Skeletal muscle satellite cell (primary cell): ENCODE measurements at regions not wholly inside any gene's neighbourhood (a gene's known extent, or its start where the extent isn't known, plus 50 kb on each side); places are given as distances from the start of the nearest gene placed in this dataset.

Experiments used
- H3K27me3 ChIP-seq: 2 replicates; pipeline ENCODE4 v1.7.0; 2013; ENCODE audit warnings: low read length; ENCODE audit not compliant: control insufficient read depth, insufficient read depth
- H3K36me3 ChIP-seq: 2 replicates; pipeline ENCODE4 v1.7.0; 2013; ENCODE audit warnings: mild to moderate bottlenecking, control low read depth, low read length; ENCODE audit not compliant: insufficient read depth
- H3K4me1 ChIP-seq: 2 replicates; pipeline ENCODE4 v1.7.0; 2013; ENCODE audit warnings: low read length; ENCODE audit not compliant: control insufficient read depth, insufficient read depth
- H3K4me2 ChIP-seq: 2 replicates; pipeline ENCODE4 v1.7.0; 2013; ENCODE audit warnings: mild to moderate bottlenecking, low read length
- H3K4me3 ChIP-seq: 2 replicates; pipeline ENCODE4 v1.7.0; 2013; ENCODE audit warnings: low read length
- H3K9ac ChIP-seq: 2 replicates; pipeline ENCODE4 v1.7.0; 2013; ENCODE audit warnings: mild to moderate bottlenecking, low read depth, low read length, moderate library complexity
- H3K9me3 ChIP-seq: replicated peaks from 2 replicates; pipeline ENCODE4 v1.7.0; 2013; ENCODE audit warnings: mild to moderate bottlenecking, control low read depth, low read length

DNA sequence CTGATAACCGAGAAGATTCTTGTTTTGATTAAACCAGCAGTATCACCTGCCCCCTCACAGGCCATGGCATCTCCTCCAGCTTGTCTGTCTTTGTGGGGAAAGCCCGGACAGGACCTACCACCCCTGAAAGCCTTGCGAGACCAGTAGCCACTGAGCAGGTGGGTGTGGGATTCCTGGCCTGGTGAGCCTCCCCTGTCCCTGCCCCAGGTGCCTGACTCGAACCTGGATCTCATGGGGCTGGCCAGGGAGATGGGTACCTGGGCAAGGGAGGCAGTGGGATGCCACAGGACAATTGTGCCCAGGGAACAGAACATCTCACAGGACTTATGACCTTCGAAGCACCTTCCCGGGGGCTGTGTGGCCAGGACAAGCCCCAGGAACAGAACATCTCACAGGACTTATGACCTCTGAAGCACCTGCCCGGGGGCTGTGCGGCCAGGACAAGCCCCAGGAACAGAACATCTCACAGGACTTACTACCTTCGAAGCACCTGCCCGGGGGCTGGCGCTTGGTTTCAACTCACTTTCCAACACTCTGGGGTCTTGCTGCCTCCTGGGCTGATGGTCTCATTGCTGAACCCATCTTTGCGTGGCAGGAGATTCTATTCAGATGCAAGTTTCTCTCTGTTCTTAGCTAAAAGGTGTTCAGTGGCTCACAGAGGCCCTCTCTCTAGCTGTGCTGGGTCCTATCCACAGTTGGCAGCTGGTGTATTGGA lies 854.5 kb downstream of the BRD1 start:
- Histone ChIP-seq H3K4me3 (no peak overlapping the region), H3K4me1 (no peaks in the 10 kb centered on the region), H3K27me3 (no peaks in the 10 kb centered on the region), H3K36me3 (no peaks in the 10 kb centered on the region), H3K4me2 (no peak overlapping the region), H3K9ac (no peak overlapping the region), H3K9me3 (peaks cover 26% of the 10 kb centered on the region)

GRCh38 chr22:48968201-48968959 lies 859.3 kb downstream of the BRD1 start:
- H3K27me3 ChIP-seq: no peaks in the 10 kb centered on the region
- no peak overlapping the region for H3K9ac ChIP-seq
- no peaks in the 10 kb centered on the region for H3K36me3 ChIP-seq
- peaks cover 6% of the 10 kb centered on the region for H3K9me3 ChIP-seq
- no peak overlapping the region for H3K4me3 ChIP-seq
- H3K4me1 ChIP-seq: no peaks in the 10 kb centered on the region
- H3K4me2 ChIP-seq: no peak overlapping the region

DNA sequence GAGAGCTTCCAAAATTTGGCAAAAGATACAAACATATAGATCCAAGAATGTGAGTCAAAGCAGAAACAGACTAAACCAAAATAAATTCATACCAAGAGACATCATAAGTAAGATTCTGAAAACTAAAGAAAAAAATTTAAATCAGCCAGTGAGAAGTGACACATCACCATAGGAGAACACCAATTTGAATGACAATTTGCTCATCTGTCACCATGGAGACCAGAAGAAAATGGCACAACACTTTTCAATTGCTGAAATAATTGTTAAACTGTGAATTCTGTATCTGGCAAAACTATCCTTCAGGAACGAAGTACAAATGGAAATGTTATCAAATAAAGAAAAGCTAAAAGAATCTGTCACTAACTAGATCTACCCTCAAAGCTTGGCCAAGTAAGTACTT lies 864.3 kb downstream of the BRD1 start:
- Histone ChIP-seq H3K4me1 (no peaks in the 10 kb centered on the region), H3K36me3 (no peaks in the 10 kb centered on the region), H3K4me2 (no peak overlapping the region), H3K4me3 (no peak overlapping the region), H3K27me3 (no peaks in the 10 kb centered on the region), H3K9me3 (peaks cover 11% of the 10 kb centered on the region), H3K9ac (no peak overlapping the region)

- H3K4me1 ChIP-seq: no peaks in the 10 kb centered on the region
- H3K9me3 ChIP-seq: peaks cover 17% of the 10 kb centered on the region
- H3K9ac ChIP-seq: no peak overlapping the region
- no peak overlapping the region for H3K4me2 ChIP-seq
- H3K27me3 ChIP-seq: no peaks in the 10 kb centered on the region
- H3K4me3 ChIP-seq: no peak overlapping the region
- no peaks in the 10 kb centered on the region for H3K36me3 ChIP-seq
Observed at GRCh38 chr22:48961705-48962104, 866.0 kb downstream of the BRD1 start.

- Histone ChIP-seq H3K4me1 (no peaks in the 10 kb centered on the region), H3K4me3 (no peak overlapping the region), H3K27me3 (no peaks in the 10 kb centered on the region), H3K9ac (no peak overlapping the region), H3K9me3 (peaks cover 19% of the 10 kb centered on the region), H3K36me3 (no peaks in the 10 kb centered on the region), H3K4me2 (no peak overlapping the region)
Observed at GRCh38 chr22:48960980-48961660, 866.6 kb downstream of the BRD1 start.

GRCh38 chr22:48960576-48960975 lies 867.1 kb downstream of the BRD1 start:
- no peaks in the 10 kb centered on the region for H3K4me1 ChIP-seq
- no peaks in the 10 kb centered on the region for H3K27me3 ChIP-seq
- H3K9ac ChIP-seq: no peak overlapping the region
- no peak overlapping the region for H3K4me3 ChIP-seq
- H3K4me2 ChIP-seq: no peak overlapping the region
- H3K36me3 ChIP-seq: no peaks in the 10 kb centered on the region
- peaks cover 23% of the 10 kb centered on the region for H3K9me3 ChIP-seq

DNA sequence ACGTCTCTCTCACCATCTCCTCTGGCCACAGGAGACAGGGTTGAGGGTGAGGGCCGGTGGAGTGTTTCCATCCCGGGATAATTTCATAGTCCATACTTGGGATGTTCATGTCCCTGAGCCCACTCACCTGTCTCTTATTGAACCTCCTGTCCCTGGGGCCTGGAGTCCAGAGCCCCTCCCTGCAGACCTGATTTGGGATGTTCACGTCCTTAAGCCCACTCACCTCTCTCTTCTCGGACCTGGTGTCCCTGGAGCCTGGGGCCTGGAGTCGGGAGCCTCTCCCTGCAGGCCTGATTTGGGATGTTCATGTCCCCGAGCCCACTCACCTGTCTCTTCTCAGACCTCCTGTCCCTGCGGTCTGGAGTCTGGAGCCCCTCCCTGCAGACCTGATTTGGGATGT lies 868.2 kb downstream of the BRD1 start:
- no peaks in the 10 kb centered on the region for H3K36me3 ChIP-seq
- H3K4me1 ChIP-seq: no peaks in the 10 kb centered on the region
- H3K4me2 ChIP-seq: no peak overlapping the region

DNA sequence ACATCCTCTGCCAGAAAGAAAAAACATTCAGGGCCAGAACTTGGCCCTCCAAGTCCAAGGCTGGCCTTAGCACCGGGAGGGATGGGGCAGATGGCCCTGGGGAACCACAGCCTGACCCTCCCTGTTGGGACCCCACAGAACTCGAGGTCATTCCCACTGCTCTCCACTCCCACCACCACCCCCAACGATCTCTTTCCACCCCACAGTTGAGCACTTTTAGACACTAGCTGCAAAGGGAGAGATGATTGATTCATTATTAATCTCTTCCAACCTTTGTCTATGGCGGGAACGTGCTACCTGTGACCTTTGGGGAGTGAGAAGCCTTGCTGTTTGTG lies 869.7 kb downstream of the BRD1 start:
- Histone ChIP-seq H3K9ac (no peak overlapping the region), H3K4me1 (no peaks in the 10 kb centered on the region), H3K27me3 (no peaks in the 10 kb centered on the region), H3K4me2 (no peak overlapping the region), H3K36me3 (no peaks in the 10 kb centered on the region), H3K9me3 (peaks cover 29% of the 10 kb centered on the region), H3K4me3 (no peak overlapping the region)

More for the DNA sequence above, 868.2 kb downstream of the BRD1 start:
- no peaks in the 10 kb centered on the region for H3K27me3 ChIP-seq
- H3K9me3 ChIP-seq: peaks cover 23% of the 10 kb centered on the region
- no peak overlapping the region for H3K9ac ChIP-seq
- no peak overlapping the region for H3K4me3 ChIP-seq

- no peak overlapping the region for H3K9ac ChIP-seq
- no peaks in the 10 kb centered on the region for H3K4me1 ChIP-seq
- peaks cover 31% of the 10 kb centered on the region for H3K9me3 ChIP-seq
- H3K4me2 ChIP-seq: no peak overlapping the region
- no peaks in the 10 kb centered on the region for H3K36me3 ChIP-seq
- H3K4me3 ChIP-seq: no peak overlapping the region
- no peaks in the 10 kb centered on the region for H3K27me3 ChIP-seq
Observed at GRCh38 chr22:48957311-48957986, 870.2 kb downstream of the BRD1 start.

DNA sequence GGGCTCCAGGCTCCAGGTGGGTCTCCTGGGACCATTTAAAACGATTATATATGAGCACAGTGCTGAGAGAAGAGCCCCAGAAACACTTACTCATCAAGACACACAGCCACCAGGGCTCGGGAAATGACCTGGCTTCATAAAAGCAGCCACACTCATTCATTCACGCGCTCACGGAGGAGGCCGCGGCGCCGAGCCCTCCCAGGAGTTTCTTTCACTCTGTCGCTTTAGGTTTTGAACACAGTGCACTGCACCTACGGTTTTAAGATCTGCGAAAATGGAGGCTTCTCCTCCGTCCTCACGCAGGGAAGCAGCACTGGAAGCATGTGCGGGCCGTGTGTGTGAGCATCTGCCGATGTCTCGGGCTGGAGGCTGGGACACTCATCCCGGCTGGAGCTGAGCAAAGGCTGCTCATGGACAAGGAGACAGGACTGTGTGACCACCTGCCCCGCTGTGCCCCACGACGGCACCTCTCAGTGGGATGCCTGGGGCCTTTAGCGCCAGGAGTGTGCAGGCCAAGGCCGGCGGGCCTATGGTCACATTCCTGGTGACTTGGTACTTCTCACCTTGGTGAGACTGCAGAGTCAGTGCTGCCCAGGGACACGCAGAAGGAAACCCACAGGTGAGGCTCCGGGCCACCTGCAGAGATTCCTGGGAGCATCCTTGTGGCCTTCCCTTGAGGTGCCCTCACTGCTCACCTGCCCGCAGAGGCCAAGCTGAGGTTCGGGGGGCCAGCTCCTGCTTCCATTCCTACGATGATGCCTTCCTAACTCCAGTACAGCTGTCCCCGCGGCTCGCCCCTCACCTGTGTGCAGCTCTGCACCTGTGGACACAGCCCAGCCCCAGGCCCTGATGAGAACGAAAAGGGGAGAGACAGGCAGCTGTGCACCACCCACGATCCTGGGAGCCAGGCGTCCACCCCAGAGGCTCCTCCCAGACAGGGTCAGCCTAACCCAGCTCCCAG lies 872.0 kb downstream of the BRD1 start:
- H3K4me1 ChIP-seq: no peaks in the 10 kb centered on the region
- H3K27me3 ChIP-seq: no peaks in the 10 kb centered on the region
- H3K4me2 ChIP-seq: no peak overlapping the region
- H3K4me3 ChIP-seq: no peak overlapping the region
- H3K9me3 ChIP-seq: peaks cover 37% of the 10 kb centered on the region
- no peaks in the 10 kb centered on the region for H3K36me3 ChIP-seq
- H3K9ac ChIP-seq: no peak overlapping the region
